H9 (cell line): ENCODE measurements at regions not wholly inside any gene's neighbourhood (a gene's known extent, or its start where the extent isn't known, plus 50 kb on each side); places are given as distances from the start of the nearest gene placed in this dataset.

Source experiments
- DNase-seq: peaks from one replicate; pipeline ENCODE4 v3.0.0-alpha.2; 2017
- H2AFZ ChIP-seq: one replicate; pipeline ENCODE4 v1.6.1; 2013; ENCODE audit warnings: mild to moderate bottlenecking, low read length, control low read depth, moderate library complexity
- H2AK5ac ChIP-seq: 2 replicates; pipeline ENCODE4 v1.6.1; 2013; ENCODE audit warnings: low read length, control low read depth, mixed read lengths; ENCODE audit not compliant: insufficient read length
- H2BK120ac ChIP-seq: one replicate; pipeline ENCODE4 v1.6.1; 2013; ENCODE audit warnings: low read depth, mild to moderate bottlenecking, low read length, control low read depth, inconsistent platforms; ENCODE audit not compliant: poor library complexity, severe bottlenecking
- H2BK12ac ChIP-seq: 2 replicates; pipeline ENCODE4 v1.6.1; 2013; ENCODE audit warnings: low read length, control low read depth, mixed read lengths, low read depth; ENCODE audit not compliant: insufficient read length
- H2BK15ac ChIP-seq: 2 replicates; pipeline ENCODE4 v1.6.1; 2013; ENCODE audit warnings: low read depth, low read length, control low read depth
- H2BK20ac ChIP-seq: one replicate; pipeline ENCODE4 v1.6.1; 2013; ENCODE audit warnings: low read depth, mild to moderate bottlenecking, low read length, control low read depth, inconsistent platforms; ENCODE audit not compliant: poor library complexity, severe bottlenecking
- H2BK5ac ChIP-seq: 2 replicates; pipeline ENCODE4 v1.6.1; 2013; ENCODE audit warnings: low read length, control low read depth, mixed read lengths; ENCODE audit not compliant: insufficient read length
- H3K14ac ChIP-seq: 2 replicates; pipeline ENCODE4 v1.6.1; 2013; ENCODE audit warnings: low read length, control low read depth; ENCODE audit not compliant: insufficient read depth
- H3K18ac ChIP-seq: 2 replicates; pipeline ENCODE4 v1.6.1; 2013; ENCODE audit warnings: low read depth, mild to moderate bottlenecking, mixed read lengths, low read length, control low read depth; ENCODE audit not compliant: insufficient read length
- H3K23ac ChIP-seq: 2 replicates; pipeline ENCODE4 v1.6.1; 2013; ENCODE audit warnings: low read length, control low read depth, mixed read lengths, low read depth; ENCODE audit not compliant: insufficient read length
- H3K23me2 ChIP-seq: 2 replicates; pipeline ENCODE4 v1.6.1; 2013; ENCODE audit warnings: low read depth, mild to moderate bottlenecking, mixed read lengths, low read length, control low read depth; ENCODE audit not compliant: insufficient read length, poor library complexity, severe bottlenecking
- H3K27ac ChIP-seq: 2 replicates; pipeline ENCODE4 v1.5.1; 2013; ENCODE audit warnings: low read length, control low read depth, mixed read lengths, low read depth; ENCODE audit not compliant: insufficient read length
- H3K27me3 ChIP-seq: 2 replicates; pipeline ENCODE4 v1.6.1; 2013; ENCODE audit warnings: low read length, control low read depth, inconsistent platforms; ENCODE audit not compliant: insufficient read depth
- H3K4ac ChIP-seq: 2 replicates; pipeline ENCODE4 v1.6.1; 2013; ENCODE audit warnings: low read depth, mild to moderate bottlenecking, control low read depth, inconsistent platforms, low read length, moderate library complexity
- H3K4me1 ChIP-seq: 2 replicates; pipeline ENCODE4 v1.6.1; 2013; ENCODE audit warnings: low read length, control low read depth, inconsistent platforms; ENCODE audit not compliant: insufficient read depth
- H3K4me2 ChIP-seq: 2 replicates; pipeline ENCODE4 v1.6.1; 2013; ENCODE audit warnings: low read length, control low read depth, mixed read lengths; ENCODE audit not compliant: insufficient read length, insufficient read depth
- H3K56ac ChIP-seq: 2 replicates; pipeline ENCODE4 v1.6.1; 2013; ENCODE audit warnings: low read depth, mild to moderate bottlenecking, mixed read lengths, low read length, control low read depth; ENCODE audit not compliant: insufficient read length
- H3K79me1 ChIP-seq: 2 replicates; pipeline ENCODE4 v1.6.1; 2013; ENCODE audit warnings: low read depth, mild to moderate bottlenecking, moderate library complexity, low read length, control low read depth, inconsistent platforms; ENCODE audit not compliant: insufficient read depth, poor library complexity, severe bottlenecking
- H3K79me2 ChIP-seq: 2 replicates; pipeline ENCODE4 v1.6.1; 2013; ENCODE audit warnings: low read length, control low read depth, inconsistent platforms; ENCODE audit not compliant: insufficient read depth
- H3K9ac ChIP-seq: 2 replicates; pipeline ENCODE4 v1.6.1; 2013; ENCODE audit warnings: low read length, control low read depth, mixed read lengths; ENCODE audit not compliant: insufficient read length; ENCODE audit errors: extremely low read depth
- H3K9me3 ChIP-seq: one replicate; pipeline ENCODE4 v1.6.1; 2013; ENCODE audit warnings: low read depth, low read length, inconsistent platforms; ENCODE audit not compliant: control insufficient read depth
- H3T11ph ChIP-seq: one replicate; pipeline ENCODE4 v1.6.1; 2013; ENCODE audit warnings: mild to moderate bottlenecking, low read length, control low read depth, inconsistent platforms
- H4K20me1 ChIP-seq: one replicate; pipeline ENCODE4 v1.6.1; 2013; ENCODE audit not compliant: control insufficient read depth, insufficient read length, insufficient read depth
- H4K5ac ChIP-seq: 2 replicates; pipeline ENCODE4 v1.6.1; 2013; ENCODE audit warnings: low read depth, mild to moderate bottlenecking, mixed read lengths, low read length, control low read depth; ENCODE audit not compliant: insufficient read length
- H4K8ac ChIP-seq: replicated peaks from 2 replicates; pipeline ENCODE4 v1.6.1; 2013; ENCODE audit warnings: low read length, control low read depth, mixed read lengths, low read depth; ENCODE audit not compliant: insufficient read length
- H4K91ac ChIP-seq: 2 replicates; pipeline ENCODE4 v1.6.1; 2013; ENCODE audit warnings: low read depth, mild to moderate bottlenecking, moderate library complexity, mixed read lengths, low read length, control low read depth; ENCODE audit not compliant: insufficient read length
- H3K27ac Mint-ChIP-seq, 3 experiments: 2 replicates in 2 of 3; 3 replicates in 1 of 3; pipeline ENCODE4 v1.8.0; 2020 to 2021; ENCODE audit warnings: mixed read lengths in 3 of 3, mild to moderate bottlenecking in 1 of 3, moderate library complexity in 1 of 3
- H3K27me3 Mint-ChIP-seq: 2 replicates; pipeline ENCODE4 v1.8.0; 2021; ENCODE audit warnings: low read depth, mild to moderate bottlenecking, moderate library complexity, mixed read lengths
- H3K36me3 Mint-ChIP-seq, 3 experiments: 2 replicates in 2 of 3; 3 replicates in 1 of 3; pipeline ENCODE4 v1.8.0; 2020 to 2021; ENCODE audit warnings: low read depth in 3 of 3, mixed read lengths in 3 of 3; ENCODE audit not compliant: insufficient read depth in 1 of 3
- H3K4me1 Mint-ChIP-seq, 2 experiments: 2 replicates each; pipeline ENCODE4 v1.8.0; 2020; ENCODE audit warnings: mixed read lengths in 2 of 2
- H3K4me3 Mint-ChIP-seq, 2 experiments: 2 replicates in 1 of 2; 3 replicates in 1 of 2; pipeline ENCODE4 v1.8.0; 2020 to 2021; ENCODE audit warnings: mild to moderate bottlenecking in 2 of 2, mixed read lengths in 2 of 2, moderate library complexity in 1 of 2
- H3K9me3 Mint-ChIP-seq, 2 experiments: 2 replicates in 1 of 2; 3 replicates in 1 of 2; pipeline ENCODE4 v1.8.0; 2020; ENCODE audit warnings: mild to moderate bottlenecking in 2 of 2, mixed read lengths in 2 of 2, moderate library complexity in 1 of 2
- WGBS: extraction: QIAGEN DNeasy Blood & Tissue Kit; methylation state at CpG from one replicate; pipeline ENCODE4 v1.1.7; 2013; ENCODE audit warnings: missing lambda C conversion rate, low lambda C conversion rate, mixed read lengths; ENCODE audit not compliant: insufficient read length; ENCODE audit errors: extremely low coverage; 5-methylcytosine and 5-hydroxymethylcytosine counted together
- TF ChIP-seq, protein P1 (sequence below): fragments of 200-600 bp; sonication (generic); conservative IDR thresholded peaks from 3 replicates; pipeline ENCODE4 v1.8.0; 2021; ENCODE audit warnings: antibody characterized with exemption, mild to moderate bottlenecking

DNA sequence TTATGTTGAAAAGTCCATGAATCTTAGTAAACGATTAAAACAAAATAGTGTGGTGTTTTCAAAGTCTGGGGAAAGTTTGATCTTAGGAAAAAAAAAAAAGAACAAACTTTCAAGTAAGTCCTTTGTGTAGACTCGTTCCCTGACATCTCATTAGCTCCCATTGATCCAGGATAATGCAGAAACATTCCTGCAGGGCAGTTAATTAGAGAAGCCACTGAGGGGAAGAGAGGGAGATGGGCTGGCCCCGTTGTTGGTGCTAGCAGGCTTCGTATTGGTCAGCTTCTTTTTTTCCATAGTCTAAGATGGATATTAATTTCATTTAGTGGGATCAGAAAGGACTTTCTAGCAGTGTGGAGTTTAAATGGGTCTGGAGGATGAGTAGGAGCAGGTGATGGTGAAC is 340.2 kb downstream of the DRD1 start:
- Mint-ChIP-seq H3K4me3 (no peak overlapping the region), H3K9me3 (peaks cover 5 to 6% of the 10 kb centered on the region in 2 experiments; a peak in 4 of 5 replicates), H3K4me1 (peaks cover 0 to 3% of the 10 kb centered on the region in 2 experiments; a peak in 2 of 4 replicates), H3K36me3 (peaks cover 0 to 6% (median 4%) of the 10 kb centered on the region in 3 experiments; a peak in 4 of 7 replicates), H3K27ac (no peak overlapping the region), H3K27me3 (peaks cover 6% of the 10 kb centered on the region)
- no peak overlapping the region for H3K23ac ChIP-seq
- H3K14ac ChIP-seq, result no peak overlapping the region
- no peak overlapping the region for H3K18ac ChIP-seq
- H3T11ph ChIP-seq, result no peak overlapping the region
- H3K27ac ChIP-seq, result no peak overlapping the region
- no peak overlapping the region for H3K4me2 ChIP-seq
- H2BK12ac ChIP-seq, result no peak overlapping the region
- H4K5ac ChIP-seq, result no peak overlapping the region
- no peaks in the 10 kb centered on the region for H3K27me3 ChIP-seq
- H4K91ac ChIP-seq, result no peak overlapping the region
- no peaks in the 10 kb centered on the region for H3K79me2 ChIP-seq
- no peak for DNase-seq
- TF ChIP-seq, protein P1, sequence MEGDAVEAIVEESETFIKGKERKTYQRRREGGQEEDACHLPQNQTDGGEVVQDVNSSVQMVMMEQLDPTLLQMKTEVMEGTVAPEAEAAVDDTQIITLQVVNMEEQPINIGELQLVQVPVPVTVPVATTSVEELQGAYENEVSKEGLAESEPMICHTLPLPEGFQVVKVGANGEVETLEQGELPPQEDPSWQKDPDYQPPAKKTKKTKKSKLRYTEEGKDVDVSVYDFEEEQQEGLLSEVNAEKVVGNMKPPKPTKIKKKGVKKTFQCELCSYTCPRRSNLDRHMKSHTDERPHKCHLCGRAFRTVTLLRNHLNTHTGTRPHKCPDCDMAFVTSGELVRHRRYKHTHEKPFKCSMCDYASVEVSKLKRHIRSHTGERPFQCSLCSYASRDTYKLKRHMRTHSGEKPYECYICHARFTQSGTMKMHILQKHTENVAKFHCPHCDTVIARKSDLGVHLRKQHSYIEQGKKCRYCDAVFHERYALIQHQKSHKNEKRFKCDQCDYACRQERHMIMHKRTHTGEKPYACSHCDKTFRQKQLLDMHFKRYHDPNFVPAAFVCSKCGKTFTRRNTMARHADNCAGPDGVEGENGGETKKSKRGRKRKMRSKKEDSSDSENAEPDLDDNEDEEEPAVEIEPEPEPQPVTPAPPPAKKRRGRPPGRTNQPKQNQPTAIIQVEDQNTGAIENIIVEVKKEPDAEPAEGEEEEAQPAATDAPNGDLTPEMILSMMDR, result no peak
- H3K4ac ChIP-seq, result no peak overlapping the region
- no peaks in the 10 kb centered on the region for H3K79me1 ChIP-seq
- no peaks in the 10 kb centered on the region for H4K20me1 ChIP-seq
- H3K9me3 ChIP-seq, result no peaks in the 10 kb centered on the region
- no CpG with 5 or more reads among the region's 4 CpGs for WGBS
- no peak overlapping the region for H2AK5ac ChIP-seq
- no peak overlapping the region for H3K56ac ChIP-seq
- H2BK15ac ChIP-seq, result no peak overlapping the region
- no peak overlapping the region for H4K8ac ChIP-seq
- no peak overlapping the region for H3K9ac ChIP-seq
- H3K23me2 ChIP-seq, result no peaks in the 10 kb centered on the region
- H2BK120ac ChIP-seq, result no peak overlapping the region
- H2BK5ac ChIP-seq, result no peak overlapping the region
- no peak overlapping the region for H2BK20ac ChIP-seq
- H2AFZ ChIP-seq, result no peak overlapping the region
- no peaks in the 10 kb centered on the region for H3K4me1 ChIP-seq
